Gastroesophageal sphincter (tissue), 4 donors: ENCODE measurements at regions not wholly inside any gene's neighbourhood (a gene's known extent, or its start where the extent isn't known, plus 50 kb on each side); places are given as distances from the start of the nearest gene placed in this dataset.

Experiments used
- ATAC-seq: fragments of 150-250 bp; one replicate; pipeline ENCODE4 v1.9.1; 2016; ENCODE audit warnings: mild to moderate bottlenecking, moderate library complexity
- H3K27ac ChIP-seq, 4 donors: fragments of 200-600 bp; sonication (generic) in 3 of 4; 1 replicate in 3 of 4; 2 replicates in 1 of 4; pipeline ENCODE4 v1.5.1; 2016 to 2019
- H3K27me3 ChIP-seq: fragments of 200-600 bp; sonication (generic); one replicate; pipeline ENCODE4 v1.5.1; 2019
- H3K36me3 ChIP-seq, 2 donors: fragments of 200-600 bp; sonication (generic); one replicate each; pipeline ENCODE4 v1.5.1; 2019; ENCODE audit warnings: control low read depth in 1 of 2
- H3K4me1 ChIP-seq, 3 donors: fragments of 200-600 bp; sonication (generic); 1 replicate in 2 of 3; 2 replicates in 1 of 3; pipeline ENCODE4 v1.5.1; 2016 to 2019; ENCODE audit warnings: control low read depth in 2 of 3
- H3K4me3 ChIP-seq, 2 donors: fragments of 200-600 bp; sonication (generic); one replicate each; pipeline ENCODE4 v1.5.1; 2019; ENCODE audit warnings: mild to moderate bottlenecking in 1 of 2, moderate library complexity in 1 of 2
- H3K9me3 ChIP-seq, 3 donors: fragments of 200-600 bp; sonication (generic); one replicate each; pipeline ENCODE4 v1.5.1; 2017 to 2019; ENCODE audit warnings: control low read depth in 2 of 3
- EP300 ChIP-seq: sonication (generic); formaldehyde crosslinking; IDR thresholded peaks from one replicate; pipeline ENCODE4 v1.6.1; 2017; ENCODE audit warnings: antibody characterized with exemption, mild to moderate bottlenecking
- POLR2A ChIP-seq, 2 donors: fragments of 450-650 bp; IDR thresholded peaks; one replicate each; pipeline ENCODE4 v1.6.1; 2017; ENCODE audit warnings: antibody characterized with exemption in 2 of 2, mild to moderate bottlenecking in 2 of 2, moderate library complexity in 1 of 2
- POLR2AphosphoS5 ChIP-seq: sonication (generic); formaldehyde crosslinking; IDR thresholded peaks from one replicate; pipeline ENCODE4 v1.6.1; 2017; ENCODE audit warnings: antibody characterized with exemption
- WGBS, 2 donors: methylation state at CpG; one replicate each; pipeline ENCODE4 v1.1.5; 2018; ENCODE audit warnings: low coverage in 1 of 2; 5-methylcytosine and 5-hydroxymethylcytosine counted together
- TF ChIP-seq, protein P1 (sequence below), 4 experiments: fragments of 200-600 bp in 2 of 4; fragments of 450-650 bp in 2 of 4; sonication (generic) in 1 of 4; IDR thresholded peaks; one replicate each; pipeline ENCODE4 v1.5.1; 2017 to 2019; ENCODE audit warnings: antibody characterized with exemption in 4 of 4, mild to moderate bottlenecking in 2 of 4, moderate library complexity in 2 of 4

DNA sequence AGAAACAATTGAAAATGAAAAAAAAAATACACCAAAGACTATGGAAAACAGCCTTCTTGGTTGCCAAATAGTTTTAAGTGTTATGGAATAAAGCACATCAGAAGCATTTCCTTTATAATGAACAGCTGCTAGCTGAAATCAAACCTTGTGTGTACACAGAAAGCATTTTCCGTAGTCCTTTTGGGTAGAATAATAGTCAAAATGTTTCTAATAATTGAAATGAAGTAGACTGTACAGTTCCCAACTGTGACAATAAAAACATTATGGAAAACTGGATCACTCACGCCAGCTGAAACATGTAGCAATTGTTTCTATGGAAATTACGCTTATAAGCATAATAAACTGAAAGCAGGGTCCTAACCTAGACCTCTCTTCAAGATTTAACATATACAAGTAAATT lies 856.3 kb upstream of the B3GALT2 start:
- Histone ChIP-seq H3K27ac (no peak overlapping the region), H3K4me1 (no peaks in the 10 kb centered on the region), H3K4me3 (no peak overlapping the region), H3K27me3 (no peaks in the 10 kb centered on the region), H3K36me3 (no peaks in the 10 kb centered on the region), H3K9me3 (no peaks in the 10 kb centered on the region)
- 68 to 88% methylated on average over 3 of the region's 3 CpGs for WGBS, 2 donors
- TF ChIP-seq EP300, result no peak
- ATAC-seq, result no peak

DNA sequence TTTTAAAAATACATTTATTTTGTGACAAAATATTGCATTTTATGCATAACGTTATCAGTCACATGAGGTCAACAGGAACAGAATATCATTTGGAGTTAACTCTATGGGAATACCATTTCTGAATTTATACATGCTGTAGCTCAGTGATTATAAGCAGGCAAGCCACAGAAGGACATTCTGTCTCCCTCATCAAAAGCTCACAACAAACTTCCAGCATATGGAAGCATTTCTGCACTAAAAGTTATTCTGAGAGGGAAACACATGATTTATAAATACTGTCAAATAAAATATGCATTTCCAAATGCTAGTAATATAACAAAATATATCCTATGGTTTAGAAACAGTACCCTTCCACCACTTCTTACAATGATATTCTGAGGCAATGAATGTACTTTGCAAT lies 854.1 kb upstream of the B3GALT2 start:
- ATAC-seq, result no peak
- H3K4me1 ChIP-seq, result no peaks in the 10 kb centered on the region
- H3K36me3 ChIP-seq, result no peaks in the 10 kb centered on the region
- H3K4me3 ChIP-seq, result no peak overlapping the region
- 64 to 71% methylated on average over 1 of the region's 1 CpG for WGBS, 2 donors
- H3K9me3 ChIP-seq, result no peaks in the 10 kb centered on the region
- no peak overlapping the region for H3K27ac ChIP-seq
- TF ChIP-seq POLR2AphosphoS5 (no peak), POLR2A (IDR thresholded peaks at IDR 0.05) (no peak), EP300 (no peak)
- TF ChIP-seq, protein P1, sequence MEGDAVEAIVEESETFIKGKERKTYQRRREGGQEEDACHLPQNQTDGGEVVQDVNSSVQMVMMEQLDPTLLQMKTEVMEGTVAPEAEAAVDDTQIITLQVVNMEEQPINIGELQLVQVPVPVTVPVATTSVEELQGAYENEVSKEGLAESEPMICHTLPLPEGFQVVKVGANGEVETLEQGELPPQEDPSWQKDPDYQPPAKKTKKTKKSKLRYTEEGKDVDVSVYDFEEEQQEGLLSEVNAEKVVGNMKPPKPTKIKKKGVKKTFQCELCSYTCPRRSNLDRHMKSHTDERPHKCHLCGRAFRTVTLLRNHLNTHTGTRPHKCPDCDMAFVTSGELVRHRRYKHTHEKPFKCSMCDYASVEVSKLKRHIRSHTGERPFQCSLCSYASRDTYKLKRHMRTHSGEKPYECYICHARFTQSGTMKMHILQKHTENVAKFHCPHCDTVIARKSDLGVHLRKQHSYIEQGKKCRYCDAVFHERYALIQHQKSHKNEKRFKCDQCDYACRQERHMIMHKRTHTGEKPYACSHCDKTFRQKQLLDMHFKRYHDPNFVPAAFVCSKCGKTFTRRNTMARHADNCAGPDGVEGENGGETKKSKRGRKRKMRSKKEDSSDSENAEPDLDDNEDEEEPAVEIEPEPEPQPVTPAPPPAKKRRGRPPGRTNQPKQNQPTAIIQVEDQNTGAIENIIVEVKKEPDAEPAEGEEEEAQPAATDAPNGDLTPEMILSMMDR (IDR thresholded peaks at IDR 0.05), result no peak
- no peaks in the 10 kb centered on the region for H3K27me3 ChIP-seq

DNA sequence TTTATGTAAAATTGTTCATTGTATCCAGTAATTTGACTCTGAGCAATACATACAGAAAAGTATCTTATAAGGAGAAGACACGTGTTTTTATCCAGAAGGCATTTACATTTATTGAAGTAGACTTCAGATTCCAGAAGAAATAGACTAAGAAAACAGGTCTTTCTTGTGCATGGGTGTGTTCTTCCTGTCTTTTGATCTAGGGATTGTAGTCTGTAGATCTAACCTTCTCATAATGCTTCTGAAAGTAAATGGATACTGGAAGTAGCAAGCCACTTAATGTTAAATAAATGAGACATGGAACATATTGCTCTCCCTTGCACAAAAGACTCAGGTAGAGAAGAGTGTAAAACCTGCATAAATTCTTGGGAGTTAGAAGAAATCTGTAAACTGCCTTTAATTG lies 853.2 kb upstream of the B3GALT2 start:
- no peak for ATAC-seq
- 73 to 83% methylated on average over 1 of the region's 1 CpG for WGBS, 2 donors
- Histone ChIP-seq H3K27ac (no peak overlapping the region), H3K4me1 (no peaks in the 10 kb centered on the region), H3K4me3 (no peak overlapping the region), H3K9me3 (no peaks in the 10 kb centered on the region), H3K27me3 (no peaks in the 10 kb centered on the region), H3K36me3 (no peaks in the 10 kb centered on the region)
- TF ChIP-seq POLR2AphosphoS5, result no peak
- no peak for TF ChIP-seq POLR2A (IDR thresholded peaks at IDR 0.05)
- TF ChIP-seq, protein P1 (IDR thresholded peaks at IDR 0.05), result no peak
- TF ChIP-seq EP300, result no peak

DNA sequence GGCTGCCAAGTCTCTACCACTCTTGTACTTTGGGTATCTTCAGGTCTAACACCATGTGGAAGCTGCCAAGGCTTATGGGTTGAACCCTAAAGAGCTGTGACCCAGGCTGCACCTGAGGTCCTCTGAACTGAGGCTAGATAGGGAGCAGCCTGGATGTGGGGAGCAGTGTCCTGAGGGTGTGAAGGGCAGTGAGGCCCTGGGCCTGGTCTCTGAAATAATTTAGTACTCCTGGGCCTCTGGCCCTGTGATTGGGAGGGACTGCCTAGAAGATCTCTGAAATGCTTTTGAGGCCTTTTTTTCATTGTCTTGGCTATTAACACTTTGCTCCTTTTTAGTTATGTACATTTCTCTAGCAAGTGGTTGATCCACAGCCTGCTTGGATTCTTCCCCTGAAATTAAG lies 847.2 kb upstream of the B3GALT2 start:
- TF ChIP-seq EP300 (no peak), POLR2AphosphoS5 (no peak), POLR2A (IDR thresholded peaks at IDR 0.05) (no peak)
- TF ChIP-seq, protein P1 (IDR thresholded peaks at IDR 0.05), result no peak
- Histone ChIP-seq H3K4me1 (no peaks in the 10 kb centered on the region), H3K9me3 (peaks cover 0 to 5% (median 0%) of the 10 kb centered on the region in 3 donors), H3K27ac (no peak overlapping the region), H3K4me3 (no peak overlapping the region), H3K27me3 (no peaks in the 10 kb centered on the region), H3K36me3 (no peaks in the 10 kb centered on the region)
- no peak for ATAC-seq

DNA sequence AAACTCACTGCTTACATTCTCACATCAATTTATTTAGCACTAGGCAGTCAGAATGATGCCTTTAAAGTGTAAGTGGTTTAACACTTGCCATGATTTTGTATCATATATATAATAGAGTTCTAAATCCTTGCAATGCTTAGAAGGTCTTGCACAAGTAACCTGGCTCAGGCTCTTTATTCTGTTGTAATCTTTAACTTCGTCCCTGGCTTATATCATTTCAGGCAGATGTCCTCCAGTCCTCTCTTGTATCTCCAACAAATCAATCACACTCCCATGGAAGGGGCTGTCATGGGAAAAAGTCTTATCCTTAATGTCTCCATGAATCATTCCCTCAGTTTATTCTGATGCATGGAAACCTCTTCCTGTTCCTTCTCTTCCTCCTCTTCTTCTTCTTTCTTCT lies 841.6 kb upstream of the B3GALT2 start:
- 17 to 29% methylated on average over 1 of the region's 1 CpG for WGBS, 2 donors
- Histone ChIP-seq H3K36me3 (no peaks in the 10 kb centered on the region), H3K4me3 (no peak overlapping the region), H3K4me1 (no peaks in the 10 kb centered on the region), H3K9me3 (no peaks in the 10 kb centered on the region), H3K27me3 (no peaks in the 10 kb centered on the region), H3K27ac (no peak overlapping the region)
- TF ChIP-seq, protein P1 (IDR thresholded peaks at IDR 0.05), result no peak
- TF ChIP-seq EP300 (no peak), POLR2A (IDR thresholded peaks at IDR 0.05) (no peak), POLR2AphosphoS5 (no peak)
- ATAC-seq, result no peak

DNA sequence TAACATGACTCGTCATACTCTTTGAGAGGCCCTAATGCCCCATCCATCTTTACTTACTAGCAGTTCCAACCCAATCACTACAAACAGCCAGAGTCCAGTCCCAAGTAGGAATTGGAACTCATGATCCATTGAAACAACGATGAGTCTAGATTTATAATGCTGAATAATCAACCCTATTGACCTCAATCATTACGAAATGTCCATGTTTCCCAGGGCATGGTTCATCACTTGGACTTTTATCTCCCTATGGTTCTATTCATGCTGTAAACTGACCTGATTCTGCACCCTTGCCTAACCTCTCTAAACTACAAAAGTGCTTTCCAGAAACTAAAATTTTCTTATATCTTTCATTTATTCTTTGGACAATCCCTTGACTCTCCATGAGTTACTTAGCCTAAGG lies 840.0 kb upstream of the B3GALT2 start:
- H3K27me3 ChIP-seq, result no peaks in the 10 kb centered on the region
- H3K9me3 ChIP-seq, result no peaks in the 10 kb centered on the region
- H3K36me3 ChIP-seq, result no peaks in the 10 kb centered on the region
- 93 to 100% methylated on average over 2 to 3 of the region's 3 CpGs for WGBS, 2 donors
- ATAC-seq, result no peak
- H3K4me3 ChIP-seq, result no peak overlapping the region
- TF ChIP-seq, protein P1 (IDR thresholded peaks at IDR 0.05), result no peak
- no peak for TF ChIP-seq POLR2A (IDR thresholded peaks at IDR 0.05)
- no peak for TF ChIP-seq POLR2AphosphoS5
- no peak for TF ChIP-seq EP300
- no peak overlapping the region for H3K27ac ChIP-seq
- H3K4me1 ChIP-seq, result no peaks in the 10 kb centered on the region
